ENCODE measurements at regions not wholly inside any gene's neighbourhood (a gene's known extent, or its start where the extent isn't known, plus 50 kb on each side); places are given as distances from the start of the nearest gene placed in this dataset.

- DNase-seq (ENCODE audit: low spot score), result no peak
Observed at GRCh38 chr1:81388435-81388834, 412.3 kb upstream of the ADGRL2 start.

- DNase-seq (ENCODE audit: low spot score), result no peak
Observed at GRCh38 chr1:81387446-81387845, 413.3 kb upstream of the ADGRL2 start.

GRCh38 chr1:81382561-81382960, 418.2 kb upstream of the ADGRL2 start:
- DNase-seq (ENCODE audit: low spot score), result no peak

- no peak for DNase-seq (ENCODE audit: low spot score)
Observed at GRCh38 chr1:81381881-81382280, 418.9 kb upstream of the ADGRL2 start.

DNA sequence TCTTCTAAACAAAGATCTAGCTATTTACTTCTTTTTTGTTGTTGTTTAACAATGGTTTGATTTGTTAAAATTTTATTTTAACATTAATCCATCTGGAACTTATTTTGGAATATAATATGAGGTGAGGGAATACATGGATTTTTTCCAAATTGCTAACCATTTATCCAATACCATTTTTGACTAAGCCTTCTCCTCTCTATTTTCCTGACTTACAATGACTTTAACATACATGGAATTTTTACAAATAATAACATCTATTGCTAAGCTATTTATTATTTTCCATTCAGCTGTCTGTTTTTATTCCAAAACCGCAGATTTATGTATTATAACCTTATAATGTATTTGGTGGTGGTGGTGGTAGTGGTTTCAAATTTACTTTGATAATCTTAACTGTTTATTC, 420.3 kb upstream of the ADGRL2 start:
- DNase-seq (ENCODE audit: low spot score), result no peak

DNA sequence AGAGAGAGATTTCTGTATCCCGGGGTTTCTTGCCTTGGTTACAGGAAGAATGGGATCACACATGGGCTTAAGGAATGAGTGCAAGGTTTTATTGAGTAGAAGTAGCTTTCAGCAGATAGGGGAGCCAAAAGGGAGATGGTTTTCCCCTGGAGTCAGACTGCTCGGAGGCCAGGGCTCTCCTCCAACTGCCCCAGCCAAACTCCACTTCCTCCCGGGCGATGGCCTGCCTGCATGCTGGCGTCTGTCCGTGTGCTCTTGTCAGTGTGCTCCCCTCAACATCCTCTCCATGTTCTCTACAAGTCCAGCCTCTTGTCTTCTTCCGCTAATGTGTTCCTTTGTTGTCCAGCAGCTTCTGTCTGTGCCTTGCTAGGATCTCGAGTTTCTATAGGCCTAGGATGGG, 421.3 kb upstream of the ADGRL2 start:
- DNase-seq (ENCODE audit: low spot score), result no peak

GRCh38 chr1:81377406-81377805, 423.3 kb upstream of the ADGRL2 start:
- no peak for DNase-seq (ENCODE audit: low spot score)

- DNase-seq (ENCODE audit: low spot score), result no peak
Observed at GRCh38 chr1:81375884-81376548, 424.7 kb upstream of the ADGRL2 start.

- no peak for DNase-seq (ENCODE audit: low spot score)
Observed at GRCh38 chr1:81374481-81374880, 426.3 kb upstream of the ADGRL2 start.

- no peak for DNase-seq (ENCODE audit: low spot score)
Observed at GRCh38 chr1:81371864-81372263, 428.9 kb upstream of the ADGRL2 start.

GRCh38 chr1:81369833-81370232, 430.9 kb upstream of the ADGRL2 start:
- no peak for DNase-seq (ENCODE audit: low spot score)

DNA sequence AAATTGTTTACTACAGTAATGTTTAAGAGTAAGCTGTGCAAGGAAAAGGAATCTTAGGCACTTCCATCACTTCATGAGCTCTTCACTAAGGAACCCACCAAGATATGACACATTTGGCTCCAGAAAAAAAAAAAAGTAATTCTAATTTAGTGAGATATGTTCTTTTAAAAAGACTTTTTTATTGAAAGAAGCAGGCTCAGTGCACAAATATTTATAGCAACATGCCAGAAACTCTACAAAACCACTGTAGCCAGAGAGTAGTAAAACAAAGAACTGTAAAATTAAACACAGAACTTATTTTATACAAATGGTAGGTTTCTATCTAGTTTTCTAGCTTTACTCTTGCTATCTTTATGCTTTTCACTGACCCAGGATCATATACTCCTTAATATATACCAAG, 434.6 kb upstream of the ADGRL2 start:
- DNase-seq (ENCODE audit: low spot score), result no peak

DNA sequence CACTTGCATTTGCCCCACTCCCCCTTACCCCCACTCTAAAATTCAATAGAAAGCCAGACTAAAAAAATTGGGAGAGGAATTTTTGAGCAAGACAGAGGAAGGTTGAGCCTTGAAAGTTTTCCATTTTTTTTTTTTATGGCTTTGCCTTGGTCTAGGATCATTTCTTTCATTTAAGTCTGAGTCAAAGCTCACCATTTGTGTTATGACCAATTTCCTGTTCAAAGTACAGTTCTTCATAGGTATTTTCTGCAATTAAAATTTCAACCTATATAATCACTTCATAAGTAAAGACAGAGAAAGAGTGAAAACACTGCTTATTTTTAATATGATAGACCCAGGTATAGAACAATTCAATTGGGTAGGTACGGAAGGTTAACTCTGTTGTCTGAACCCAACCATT, 436.6 kb upstream of the ADGRL2 start:
- DNase-seq (ENCODE audit: low spot score), result no peak

DNA sequence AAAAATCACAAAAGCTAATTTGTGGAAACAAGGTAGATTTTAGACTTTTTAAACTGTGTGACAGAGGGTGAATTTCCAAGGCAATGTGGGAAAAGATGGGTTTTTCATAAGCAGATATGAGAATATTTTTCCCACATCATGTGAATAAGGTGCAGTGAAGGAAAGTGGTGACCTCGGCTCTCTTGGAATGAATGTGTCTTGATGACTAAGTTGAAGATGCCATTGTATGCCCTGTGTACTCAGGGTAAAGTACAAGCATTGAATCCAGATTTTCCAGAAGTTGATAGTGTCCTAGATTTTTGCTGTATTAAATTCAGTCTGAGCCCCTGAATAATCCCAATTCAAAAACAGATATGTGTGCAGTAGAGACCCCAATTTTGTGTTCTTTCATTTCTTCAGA, 442.6 kb upstream of the ADGRL2 start:
- no peak for DNase-seq (ENCODE audit: low spot score)

DNA sequence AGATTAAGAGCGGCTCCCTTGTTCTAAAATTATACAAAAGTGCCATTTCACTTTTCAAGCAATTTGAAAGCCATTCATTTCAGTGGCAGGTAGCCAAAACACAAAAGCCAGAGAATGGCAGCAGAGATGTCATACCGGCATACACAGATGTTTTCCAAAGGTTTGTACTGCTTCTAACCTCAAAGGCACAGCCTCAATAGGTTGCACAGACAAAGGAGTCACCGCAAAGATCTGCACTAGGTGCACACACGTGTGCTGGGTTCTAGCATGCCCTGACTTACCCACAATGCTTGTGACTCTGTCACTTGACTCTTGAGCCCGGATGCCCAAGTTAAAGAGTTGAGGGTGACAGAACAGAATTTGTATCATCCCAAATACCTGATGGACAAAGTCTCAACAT, 448.9 kb upstream of the ADGRL2 start:
- no peak for DNase-seq (ENCODE audit: low spot score)

DNA sequence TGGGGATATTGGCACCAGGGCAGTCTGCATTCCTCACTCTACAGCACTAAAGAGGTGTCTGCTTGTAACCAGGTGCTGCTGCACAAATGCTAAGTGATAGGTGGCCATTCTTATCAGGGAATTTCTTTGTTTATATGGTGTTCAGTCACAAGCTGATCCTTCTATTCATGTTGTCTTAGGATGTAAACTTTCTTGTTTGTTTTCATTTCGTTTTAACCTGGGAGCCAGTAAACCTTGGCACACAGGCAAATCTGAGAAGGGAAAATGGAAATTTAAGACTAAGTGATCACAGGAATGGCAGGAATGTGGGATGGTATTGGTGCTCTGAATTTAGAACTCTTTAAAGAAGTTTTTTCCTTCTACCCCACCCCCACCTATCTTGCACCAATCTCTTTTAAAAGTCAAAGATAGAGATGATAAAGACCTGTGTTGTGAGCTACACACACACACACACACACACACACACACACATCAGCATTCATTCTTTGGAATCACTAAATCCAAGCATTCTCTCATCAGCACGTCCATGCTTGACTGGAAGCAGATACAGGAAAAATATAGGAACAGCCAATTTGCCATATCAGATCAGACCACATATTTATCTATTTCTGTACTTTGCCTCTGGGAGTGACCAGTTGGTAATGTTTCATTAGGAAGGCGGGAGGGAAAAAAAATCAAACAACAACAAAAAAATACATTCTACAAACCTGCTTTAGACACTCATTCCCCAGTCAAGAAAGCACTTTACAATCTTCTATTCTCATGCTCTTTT, 451.4 kb upstream of the ADGRL2 start:
- DNase-seq (ENCODE audit: low spot score), result no peak

DNA sequence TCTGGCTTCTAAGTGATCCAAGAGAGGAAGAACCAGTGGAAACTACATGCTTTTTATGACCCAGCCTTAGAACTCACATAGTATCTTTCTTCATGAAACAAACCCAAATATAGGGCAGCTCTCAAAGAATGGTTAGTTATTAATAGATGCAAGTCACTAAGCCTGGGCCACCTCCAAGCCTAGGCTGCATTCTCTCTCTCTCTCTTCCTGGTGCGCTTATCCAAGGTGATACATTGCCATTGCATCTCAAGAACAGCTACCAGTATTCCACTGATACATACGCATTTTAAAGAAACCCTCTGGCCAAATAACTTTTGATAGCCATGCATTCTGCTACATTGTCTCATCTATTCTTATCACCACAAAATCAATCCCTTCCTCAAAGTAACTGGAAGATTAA, 455.6 kb upstream of the ADGRL2 start:
- DNase-seq (ENCODE audit: low spot score), result no peak

- no peak for DNase-seq (ENCODE audit: low spot score)
Observed at GRCh38 chr1:81340239-81340638, 460.5 kb upstream of the ADGRL2 start.

- no peak for DNase-seq (ENCODE audit: low spot score)
Observed at GRCh38 chr1:81337226-81337625, 463.5 kb upstream of the ADGRL2 start.

GRCh38 chr1:81335876-81336275, 464.9 kb upstream of the ADGRL2 start:
- DNase-seq (ENCODE audit: low spot score), result no peak

DNA sequence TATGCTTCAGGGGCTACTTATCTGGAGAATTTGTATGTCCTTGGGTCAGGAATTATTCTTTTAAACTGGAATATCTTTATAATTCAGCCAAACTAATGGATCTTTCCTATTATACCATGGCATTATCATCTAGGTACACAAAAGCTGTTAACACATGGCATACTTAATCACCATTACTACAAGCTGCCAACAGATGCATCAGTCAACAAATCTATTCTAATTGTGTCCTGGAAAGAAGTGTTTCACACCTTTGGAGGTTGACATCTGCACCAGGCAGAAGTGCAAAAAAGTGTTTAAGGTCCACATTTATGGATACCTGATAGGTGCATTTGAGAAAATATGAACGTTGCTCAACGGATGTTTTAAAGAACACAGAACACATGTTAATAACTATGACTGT, 470.2 kb upstream of the ADGRL2 start:
- no peak for DNase-seq (ENCODE audit: low spot score)

GRCh38 chr1:81330111-81330510, 470.6 kb upstream of the ADGRL2 start:
- no peak for DNase-seq (ENCODE audit: low spot score)

- no peak for DNase-seq (ENCODE audit: low spot score)
Observed at GRCh38 chr1:81329041-81329440, 471.7 kb upstream of the ADGRL2 start.

DNA sequence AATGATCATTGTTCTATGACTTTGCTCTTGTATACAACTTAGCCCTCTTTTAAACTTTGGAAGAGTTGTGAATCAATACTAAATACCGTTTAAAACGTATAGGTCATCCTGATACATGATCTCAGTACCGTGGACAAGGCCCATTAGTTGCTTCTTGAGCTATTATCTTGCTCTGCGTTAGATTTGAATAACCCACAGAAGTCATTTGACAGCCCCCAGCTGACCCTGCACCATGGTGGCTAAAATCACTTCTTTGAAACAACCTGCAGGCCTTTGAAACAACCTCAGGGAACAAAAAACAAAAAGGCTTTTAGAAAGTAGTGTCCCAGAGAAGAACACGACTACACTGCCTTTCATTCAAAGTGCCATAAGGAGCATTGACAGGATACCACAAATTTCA, 473.0 kb upstream of the ADGRL2 start:
- DNase-seq (ENCODE audit: low spot score), result no peak

Data from Ammon's horn (tissue), 1 donor.